K562 (cell line): ENCODE measurements at regions not wholly inside any gene's neighbourhood (a gene's known extent, or its start where the extent isn't known, plus 50 kb on each side); places are given as distances from the start of the nearest gene placed in this dataset.

ENCODE experiments used
- ATAC-seq: fragments of 200-7000 bp; cut with Tn5 transposase; 3 replicates; pipeline ENCODE4 v1.9.1; 2020; ENCODE audit warnings: moderate library complexity
- BruUV-seq: library from RNA; stranded (reverse); fragments of 400-500 nt; replicated peaks from 2 replicates; lab custom pipeline; 2021; lab: Mats Ljungman, UMichigan
- CTCF ChIA-PET: fragments of 300-600 bp; formaldehyde crosslinking; extraction: SDS; loops from one replicate; lab custom pipeline; 2021; ENCODE audit warnings: low intra/inter-chr PET ratio; lab: Yijun Ruan, JAX
- POLR2A ChIA-PET: fragments of 300-600, 350-650 bp; sonication (Branson Sonifier 250); formaldehyde crosslinking; extraction: SDS; loops from one replicate; lab custom pipeline; 2021; ENCODE audit warnings: antibody characterized with exemption, inconsistent platforms; lab: Yijun Ruan, JAX
- DNase-seq, 4 experiments: peaks; one replicate each; pipeline versions ENCODE4 v3.0.0 to v3.0.0-alpha.2; 2011 to 2018; ENCODE audit warnings: low spot score in 3 of 4, mixed read lengths in 3 of 4; ENCODE audit errors: extremely low read depth in 1 of 4
- FAIRE-seq: peaks from 2 replicates; lab custom pipeline; 2011; peaks lifted over from hg19 to GRCh38; lab: Jason Lieb, UNC
- H2AFZ ChIP-seq: 2 replicates; pipeline ENCODE4 v1.6.0; 2011; ENCODE audit warnings: low read depth, low read length, control low read depth, inconsistent platforms
- H3K27ac ChIP-seq: fragments of 200-600 bp; 3 replicates; pipeline ENCODE4 v1.8.0; 2011; ENCODE audit warnings: low read depth, mild to moderate bottlenecking, control low read depth, inconsistent platforms, low read length, moderate library complexity, mixed read lengths; ENCODE audit errors: extremely low read depth
- H3K27me3 ChIP-seq, 2 experiments: fragments of 300-600 bp in 1 of 2; 2 replicates in 1 of 2; 3 replicates in 1 of 2; pipeline versions ENCODE4 v1.6.0 to v1.8.0; 2011; ENCODE audit warnings: inconsistent platforms in 2 of 2, low read length in 2 of 2, mild to moderate bottlenecking in 1 of 2, mixed read lengths in 1 of 2, moderate library complexity in 1 of 2; ENCODE audit not compliant: control insufficient read depth in 2 of 2, insufficient read depth in 2 of 2
- H3K36me3 ChIP-seq: fragments of 300-600 bp; 3 replicates; pipeline ENCODE4 v1.8.0; 2011; ENCODE audit warnings: mild to moderate bottlenecking, low read length, inconsistent platforms; ENCODE audit not compliant: control insufficient read depth, insufficient read depth
- H3K4me1 ChIP-seq, 2 experiments: fragments of 200-600 bp in 1 of 2; replicated peaks in 1 of 2; 2 replicates in 1 of 2; 3 replicates in 1 of 2; pipeline versions ENCODE4 v1.5.1 to v1.8.0; 2011; ENCODE audit warnings: inconsistent platforms in 2 of 2, low read length in 2 of 2, mild to moderate bottlenecking in 1 of 2, mixed read lengths in 1 of 2, moderate library complexity in 1 of 2; ENCODE audit not compliant: control insufficient read depth in 2 of 2, insufficient read depth in 2 of 2
- H3K4me2 ChIP-seq: 2 replicates; pipeline ENCODE4 v1.6.1; 2011; ENCODE audit warnings: low read length, control low read depth, inconsistent platforms, mixed read lengths; ENCODE audit not compliant: insufficient read depth
- H3K4me3 ChIP-seq: fragments of 200-600 bp; sonication (generic), shearing (Covaris generic); 2 replicates; pipeline ENCODE4 v1.5.1; 2016; ENCODE audit warnings: control low read depth, inconsistent platforms
- H3K79me2 ChIP-seq: fragments of 200-600 bp; 3 replicates; pipeline ENCODE4 v1.8.0; 2011; ENCODE audit warnings: low read length, inconsistent platforms; ENCODE audit not compliant: control insufficient read depth, insufficient read depth
- H3K9ac ChIP-seq, 2 experiments: 2 replicates each; pipeline versions ENCODE4 v1.6.0 to v1.6.1; 2011; ENCODE audit warnings: low read depth in 2 of 2, low read length in 2 of 2, control low read depth in 1 of 2, inconsistent platforms in 1 of 2, mild to moderate bottlenecking in 1 of 2, mixed read lengths in 1 of 2; ENCODE audit not compliant: insufficient read depth in 1 of 2
- H3K9me1 ChIP-seq: one replicate; pipeline ENCODE4 v1.6.0; 2011; ENCODE audit warnings: inconsistent platforms, mild to moderate bottlenecking, low read length, moderate library complexity; ENCODE audit not compliant: control insufficient read depth, insufficient read depth
- H3K9me3 ChIP-seq: replicated peaks from 2 replicates; pipeline ENCODE4 v1.5.1; 2011; ENCODE audit warnings: low read depth, low read length, inconsistent platforms; ENCODE audit not compliant: control insufficient read depth, insufficient read depth
- H4K20me1 ChIP-seq: replicated peaks from 2 replicates; pipeline ENCODE4 v1.6.1; 2011; ENCODE audit warnings: low read length, inconsistent platforms, mixed read lengths; ENCODE audit not compliant: control insufficient read depth, insufficient read depth
- ARID2 ChIP-seq: fragments of 450-650 bp; IDR thresholded peaks from 2 replicates; pipeline ENCODE4 v1.6.1; 2017; ENCODE audit warnings: antibody characterized with exemption, mild to moderate bottlenecking
- CEBPG ChIP-seq, 3 experiments: fragments of 200-800 bp in 1 of 3; sonication (Bioruptor generic) in 1 of 3; sonication (generic) in 1 of 3; formaldehyde crosslinking in 1 of 3; IDR thresholded peaks in 2 of 3; conservative IDR thresholded peaks in 1 of 3; 2 replicates each; pipeline versions ENCODE4 v1.6.1 to v1.8.0; 2016 to 2022; ENCODE audit warnings: missing compliant biosample characterization in 2 of 3, missing genetic modification characterization in 2 of 3, mild to moderate bottlenecking in 1 of 3, missing genetic modification reagents in 1 of 3
- MNT ChIP-seq, 2 experiments: fragments of 450-650 bp; conservative IDR thresholded peaks; 2 replicates each; pipeline ENCODE4 v1.6.1; 2017; ENCODE audit warnings: mild to moderate bottlenecking in 2 of 2, moderate library complexity in 2 of 2
- MTF1 ChIP-seq: fragments of 250-450 bp; sonication (Bioruptor Pico); IDR thresholded peaks from 2 replicates; pipeline ENCODE4 v1.9.0; 2021; ENCODE audit warnings: moderate library complexity, mild to moderate bottlenecking, inconsistent platforms, borderline replicate concordance
- MXD1 ChIP-seq: fragments of 250-450 bp; sonication (Bioruptor Pico); IDR thresholded peaks from 2 replicates; pipeline ENCODE4 v1.8.0; 2021; ENCODE audit warnings: borderline replicate concordance, mild to moderate bottlenecking, moderate library complexity; ENCODE audit not compliant: poor library complexity, severe bottlenecking
- NRF1 ChIP-seq, 2 experiments: fragments of 450-650 bp; IDR thresholded peaks in 1 of 2; conservative IDR thresholded peaks in 1 of 2; 2 replicates each; pipeline ENCODE4 v1.6.1; 2014; ENCODE audit warnings: mild to moderate bottlenecking in 2 of 2
- NUFIP1 ChIP-seq: fragments of 450-650 bp; IDR thresholded peaks from 2 replicates; pipeline ENCODE4 v1.6.1; 2018; ENCODE audit not compliant: partially characterized antibody
- PHF21A ChIP-seq: fragments of 450-650 bp; IDR thresholded peaks from 2 replicates; pipeline ENCODE4 v1.6.1; 2017; ENCODE audit warnings: low read depth, borderline replicate concordance
- PURB ChIP-seq: sonication (generic); formaldehyde crosslinking; IDR thresholded peaks from 2 replicates; pipeline ENCODE4 v1.9.0; 2021; ENCODE audit warnings: low read depth, mild to moderate bottlenecking, missing genetic modification reagents
- RBM34 ChIP-seq: fragments of 200-400 bp; formaldehyde crosslinking; IDR thresholded peaks from 2 replicates; pipeline ENCODE4 v1.6.1; 2018; ENCODE audit warnings: low read length, borderline replicate concordance; ENCODE audit not compliant: insufficient read depth
- TAF7 ChIP-seq: fragments of 450-650 bp; IDR thresholded peaks from 2 replicates; pipeline ENCODE4 v1.6.1; 2016; ENCODE audit warnings: missing genetic modification characterization, missing compliant biosample characterization
- TAF9B ChIP-seq: fragments of 450-650 bp; IDR thresholded peaks from 2 replicates; pipeline ENCODE4 v1.6.1; 2018; ENCODE audit warnings: mild to moderate bottlenecking; ENCODE audit not compliant: partially characterized antibody
- YBX1 ChIP-seq: fragments of 450-650 bp; IDR thresholded peaks from 2 replicates; pipeline ENCODE4 v1.7.1; 2016; ENCODE audit warnings: mild to moderate bottlenecking
- WGBS: fragments of 100-300 bp; shearing (Covaris generic); methylation state at CpG from one replicate; pipeline ENCODE4 v1.1.6; 2016; ENCODE audit warnings: low coverage, mixed read lengths; ENCODE audit not compliant: insufficient coverage; ENCODE audit errors: missing lambda C conversion rate; 5-methylcytosine and 5-hydroxymethylcytosine counted together
- in situ Hi-C: fragments of 300-500 bp; cut with MboI; formaldehyde crosslinking; loops from 4 replicates; pipeline ENCODE4 v1.15.0; 2018; ENCODE audit warnings: inconsistent platforms, mixed read lengths
- intact Hi-C: fragments of 100-400 bp; cut with micrococcal nuclease; formaldehyde crosslinking; loops from 2 replicates; pipeline ENCODE4 v1.14.2; 2022
- TF ChIP-seq, protein P1 (sequence below), 3 experiments: fragments of 200-800 bp in 1 of 3; sonication (Bioruptor generic) in 1 of 3; sonication (generic) in 1 of 3; formaldehyde crosslinking in 1 of 3; IDR thresholded peaks; 2 replicates each; pipeline versions ENCODE4 v1.6.1 to v1.8.0; 2016 to 2022; ENCODE audit warnings: mild to moderate bottlenecking in 2 of 3, missing compliant biosample characterization in 2 of 3, missing genetic modification characterization in 2 of 3, missing genetic modification reagents in 1 of 3
- TF ChIP-seq, protein P2 (sequence below): sonication (generic); formaldehyde crosslinking; IDR thresholded peaks from 2 replicates; pipeline ENCODE4 v1.8.0; 2022; ENCODE audit warnings: mild to moderate bottlenecking, missing genetic modification reagents

DNA sequence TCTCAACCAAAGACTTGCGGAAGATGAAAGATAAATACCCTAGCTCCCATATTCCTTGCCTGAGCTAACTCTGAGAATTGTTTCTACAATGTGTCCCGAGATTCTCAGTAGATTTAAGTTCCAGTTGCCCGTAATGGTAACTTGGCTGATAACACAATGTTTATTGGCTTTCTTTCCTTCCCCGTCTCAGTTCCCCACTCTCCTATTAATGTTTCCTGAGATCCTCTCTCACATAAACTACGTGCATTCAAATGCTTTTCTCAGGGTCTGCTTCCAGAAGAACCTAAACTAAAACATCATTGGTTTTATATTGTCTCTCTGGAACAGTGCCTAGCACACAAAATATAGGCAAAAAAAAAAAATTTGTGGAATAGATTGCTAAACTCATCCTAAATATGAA, 794.2 kb upstream of the ADGRL2 start:
- DNase-seq: no peak
- in situ Hi-C loops (no loop called here), intact Hi-C loops (no loop called here)
- Histone ChIP-seq H3K9me1 (no peaks in the 10 kb centered on the region), H3K27ac (no peak overlapping the region), H3K4me1 (no peaks in the 10 kb centered on the region), H3K9ac (no peak overlapping the region), H3K79me2 (no peaks in the 10 kb centered on the region), H3K9me3 (no peaks in the 10 kb centered on the region), H3K27me3 (no peaks in the 10 kb centered on the region), H3K4me3 (no peak overlapping the region), H4K20me1 (no peaks in the 10 kb centered on the region), H2AFZ (no peak overlapping the region), H3K4me2 (no peak overlapping the region), H3K36me3 (no peaks in the 10 kb centered on the region)
- ATAC-seq: no peak
- POLR2A ChIA-PET: no interaction called here
- no TSS peak for BruUV-seq
- FAIRE-seq: no peak
- CTCF ChIA-PET: no interaction called here
- 0% methylated on average over 5 of the region's 5 CpGs for WGBS
- TF ChIP-seq MTF1 (CRISPR knock-in tag): no peak
- no peak for TF ChIP-seq CEBPG (CRISPR knock-in tag; IDR thresholded peaks at IDR 0.05)
- no peak for TF ChIP-seq CEBPG (tag; conservative IDR thresholded peaks at IDR 0.05 in 1 of 2, IDR thresholded peaks at IDR 0.05 in 1 of 2)
- TF ChIP-seq RBM34: no peak
- no peak for TF ChIP-seq MNT (conservative IDR thresholded peaks at IDR 0.05)
- no peak for TF ChIP-seq PHF21A
- TF ChIP-seq TAF9B: no peak
- TF ChIP-seq PURB (CRISPR knock-in tag): no peak
- TF ChIP-seq ARID2: no peak
- TF ChIP-seq NUFIP1: no peak
- TF ChIP-seq, protein P1, sequence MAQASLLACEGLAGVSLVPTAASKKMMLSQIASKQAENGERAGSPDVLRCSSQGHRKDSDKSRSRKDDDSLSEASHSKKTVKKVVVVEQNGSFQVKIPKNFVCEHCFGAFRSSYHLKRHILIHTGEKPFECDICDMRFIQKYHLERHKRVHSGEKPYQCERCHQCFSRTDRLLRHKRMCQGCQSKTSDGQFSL (CRISPR knock-in tag; IDR thresholded peaks at IDR 0.05): no peak
- TF ChIP-seq, protein P1 (tag; IDR thresholded peaks at IDR 0.05): no peak
- TF ChIP-seq NRF1 (conservative IDR thresholded peaks at IDR 0.05 in 1 of 2, IDR thresholded peaks at IDR 0.05 in 1 of 2): no peak
- TF ChIP-seq, protein P2, sequence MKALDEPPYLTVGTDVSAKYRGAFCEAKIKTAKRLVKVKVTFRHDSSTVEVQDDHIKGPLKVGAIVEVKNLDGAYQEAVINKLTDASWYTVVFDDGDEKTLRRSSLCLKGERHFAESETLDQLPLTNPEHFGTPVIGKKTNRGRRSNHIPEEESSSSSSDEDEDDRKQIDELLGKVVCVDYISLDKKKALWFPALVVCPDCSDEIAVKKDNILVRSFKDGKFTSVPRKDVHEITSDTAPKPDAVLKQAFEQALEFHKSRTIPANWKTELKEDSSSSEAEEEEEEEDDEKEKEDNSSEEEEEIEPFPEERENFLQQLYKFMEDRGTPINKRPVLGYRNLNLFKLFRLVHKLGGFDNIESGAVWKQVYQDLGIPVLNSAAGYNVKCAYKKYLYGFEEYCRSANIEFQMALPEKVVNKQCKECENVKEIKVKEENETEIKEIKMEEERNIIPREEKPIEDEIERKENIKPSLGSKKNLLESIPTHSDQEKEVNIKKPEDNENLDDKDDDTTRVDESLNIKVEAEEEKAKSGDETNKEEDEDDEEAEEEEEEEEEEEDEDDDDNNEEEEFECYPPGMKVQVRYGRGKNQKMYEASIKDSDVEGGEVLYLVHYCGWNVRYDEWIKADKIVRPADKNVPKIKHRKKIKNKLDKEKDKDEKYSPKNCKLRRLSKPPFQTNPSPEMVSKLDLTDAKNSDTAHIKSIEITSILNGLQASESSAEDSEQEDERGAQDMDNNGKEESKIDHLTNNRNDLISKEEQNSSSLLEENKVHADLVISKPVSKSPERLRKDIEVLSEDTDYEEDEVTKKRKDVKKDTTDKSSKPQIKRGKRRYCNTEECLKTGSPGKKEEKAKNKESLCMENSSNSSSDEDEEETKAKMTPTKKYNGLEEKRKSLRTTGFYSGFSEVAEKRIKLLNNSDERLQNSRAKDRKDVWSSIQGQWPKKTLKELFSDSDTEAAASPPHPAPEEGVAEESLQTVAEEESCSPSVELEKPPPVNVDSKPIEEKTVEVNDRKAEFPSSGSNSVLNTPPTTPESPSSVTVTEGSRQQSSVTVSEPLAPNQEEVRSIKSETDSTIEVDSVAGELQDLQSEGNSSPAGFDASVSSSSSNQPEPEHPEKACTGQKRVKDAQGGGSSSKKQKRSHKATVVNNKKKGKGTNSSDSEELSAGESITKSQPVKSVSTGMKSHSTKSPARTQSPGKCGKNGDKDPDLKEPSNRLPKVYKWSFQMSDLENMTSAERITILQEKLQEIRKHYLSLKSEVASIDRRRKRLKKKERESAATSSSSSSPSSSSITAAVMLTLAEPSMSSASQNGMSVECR (CRISPR knock-in tag): no peak
- TF ChIP-seq MXD1 (CRISPR knock-in tag): no peak
- no peak for TF ChIP-seq TAF7 (tag)
- TF ChIP-seq YBX1: no peak
